Right ventricle myocardium superior (tissue), 1 donor: ENCODE measurements at regions not wholly inside any gene's neighbourhood (a gene's known extent, or its start where the extent isn't known, plus 50 kb on each side); places are given as distances from the start of the nearest gene placed in this dataset.

Source experiments
- ATAC-seq: fragments of 200-7000 bp; cut with Tn5 transposase; one replicate; pipeline ENCODE4 v1.9.1; 2020; ENCODE audit warnings: mild to moderate bottlenecking; ENCODE audit not compliant: poor library complexity
- DNase-seq: peaks from one replicate; pipeline ENCODE4 v3.0.0-alpha.2; 2020
- intact Hi-C: fragments of 100-400 bp; cut with DNase I; formaldehyde crosslinking; loops from one replicate; pipeline ENCODE4 v1.11.2; 2022
- donor health status: DM: no; HTN: yes; CAD: no; lungs with severe emphysema.

GRCh38 chr3:75983111-75983510, 197.8 kb upstream of the ZNF717 start:
- DNase-seq (no peak), ATAC-seq (no peak)
- intact Hi-C loops = no loop called here

GRCh38 chr3:75983609-75984290, 198.4 kb upstream of the ZNF717 start:
- no peak for ATAC-seq
- DNase-seq = no peak
- intact Hi-C loops = no loop called here

DNA sequence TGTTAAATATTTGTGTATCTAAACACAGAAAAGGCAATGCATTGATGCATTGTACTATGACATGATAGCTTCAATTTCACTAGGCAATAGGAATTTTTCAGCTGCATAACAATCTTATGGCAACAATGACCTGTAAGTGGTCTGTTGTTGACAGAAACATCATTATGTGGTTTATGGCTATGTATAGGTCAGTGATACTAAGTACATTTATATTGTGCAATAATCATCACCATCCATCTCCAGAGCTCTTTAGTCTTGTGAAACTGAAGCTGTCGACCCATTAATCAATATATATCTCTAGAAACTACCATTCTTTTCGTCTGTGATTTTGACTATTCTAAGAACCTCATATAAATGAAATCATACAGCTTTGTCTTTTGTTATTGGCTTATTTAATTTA, 200.1 kb upstream of the ZNF717 start:
- intact Hi-C loops = no loop called here
- ATAC-seq (no peak), DNase-seq (no peak)

- peak; percentile 91 for ATAC-seq
- intact Hi-C loops = no loop called here
- DNase-seq = no peak
Measured at GRCh38 chr3:76010252-76010651, 224.9 kb upstream of the ZNF717 start.

GRCh38 chr3:76011121-76011520, 225.8 kb upstream of the ZNF717 start:
- DNase-seq = no peak
- peak; percentile 73 for ATAC-seq
- intact Hi-C loops = no loop called here

- intact Hi-C loops = no loop called here
- DNase-seq (no peak), ATAC-seq (no peak)
Measured at GRCh38 chr3:76015496-76015895, 230.1 kb upstream of the ZNF717 start.

GRCh38 chr3:76016111-76016510, 230.8 kb upstream of the ZNF717 start:
- ATAC-seq = no peak
- no peak for DNase-seq
- intact Hi-C loops = no loop called here

GRCh38 chr3:76016769-76017439, 231.6 kb upstream of the ZNF717 start:
- DNase-seq (no peak), ATAC-seq (no peak)
- intact Hi-C loops = no loop called here

- ATAC-seq = no peak
- intact Hi-C loops = no loop called here
Measured at GRCh38 chr3:76021376-76021775, 236.0 kb upstream of the ZNF717 start.

DNA sequence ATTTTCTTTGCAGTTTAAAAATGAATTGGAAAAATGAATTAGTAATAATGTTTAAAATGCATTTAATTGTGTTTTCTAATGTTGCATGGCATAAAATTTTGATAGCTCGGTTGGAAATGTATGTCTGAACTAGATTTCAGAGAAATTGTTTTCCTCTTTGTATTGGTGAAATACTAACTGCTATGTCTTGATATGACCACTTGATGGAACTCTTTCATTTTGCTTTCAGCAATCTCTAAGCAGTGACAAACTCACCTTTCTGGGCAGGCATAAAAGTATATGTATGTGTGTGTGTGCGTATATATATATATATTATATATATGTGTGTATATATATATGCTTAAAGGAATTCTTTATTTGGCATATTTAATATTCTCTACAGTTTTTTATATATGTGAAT, 239.3 kb upstream of the ZNF717 start:
- ATAC-seq (no peak), DNase-seq (no peak)
- intact Hi-C loops = no loop called here

More at GRCh38 chr3:76021376-76021775, 236.0 kb upstream of the ZNF717 start:
- DNase-seq = no peak

GRCh38 chr3:76025561-76025960, 240.2 kb upstream of the ZNF717 start:
- DNase-seq (no peak), ATAC-seq (no peak)
- intact Hi-C loops = no loop called here

DNA sequence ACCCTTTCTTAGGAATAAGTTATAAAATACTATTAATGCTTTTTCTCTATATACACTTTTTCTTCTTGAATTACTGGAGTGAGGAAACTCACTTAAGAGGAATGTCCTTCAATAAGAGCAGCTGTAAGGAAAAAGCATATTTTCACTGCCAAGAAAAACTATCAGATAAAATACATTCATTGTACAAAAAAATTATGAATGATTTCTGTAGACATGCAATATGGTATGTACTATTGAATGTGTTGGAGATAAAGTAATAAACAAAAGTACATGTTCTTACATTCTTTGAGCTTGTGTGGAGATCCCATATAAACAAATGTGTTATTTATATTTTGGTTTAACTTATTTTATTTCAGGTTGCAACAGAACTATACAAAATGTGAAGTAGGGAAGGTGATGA, 241.0 kb upstream of the ZNF717 start:
- intact Hi-C loops = no loop called here

DNA sequence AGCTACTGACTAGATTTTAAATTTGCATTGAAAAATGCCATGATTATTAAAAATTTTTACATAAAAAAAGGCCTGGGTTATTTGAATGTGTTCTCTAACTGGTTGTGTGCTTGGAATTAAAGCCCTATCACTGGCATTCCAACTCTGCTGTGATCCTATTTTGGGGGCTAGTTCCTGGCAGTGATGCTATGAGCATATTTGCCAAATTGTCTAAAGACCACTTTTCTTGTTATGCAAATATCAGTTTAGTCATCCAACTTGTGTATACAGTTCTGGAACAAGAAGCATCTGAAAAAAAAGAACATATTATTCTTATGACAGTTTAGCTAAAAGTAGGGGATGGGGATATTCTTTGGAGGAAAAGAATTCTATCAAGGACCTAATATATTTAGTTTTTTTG, 243.4 kb upstream of the ZNF717 start:
- intact Hi-C loops = no loop called here
- DNase-seq (no peak), ATAC-seq (no peak)

More for the DNA sequence above, 241.0 kb upstream of the ZNF717 start:
- DNase-seq (no peak), ATAC-seq (no peak)

DNA sequence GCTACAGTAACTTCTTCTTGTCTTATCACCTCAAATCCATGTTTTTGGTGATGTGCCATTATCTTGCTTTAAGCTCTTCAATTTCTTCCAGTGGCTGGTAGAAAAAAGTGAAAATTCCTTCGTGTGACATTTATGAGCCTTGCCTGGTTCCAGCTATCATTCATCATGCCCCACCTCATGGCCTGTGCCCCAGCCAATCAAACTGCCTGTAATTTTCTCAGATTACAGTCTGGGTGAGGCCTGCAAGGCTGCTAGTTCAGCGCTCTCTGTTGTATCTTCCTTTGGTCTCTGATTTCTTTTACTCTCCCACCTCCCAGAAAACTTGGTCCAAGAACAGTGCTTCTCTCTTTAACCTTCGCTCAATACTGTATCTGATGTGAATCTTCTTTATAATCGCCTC, 249.3 kb upstream of the ZNF717 start:
- intact Hi-C loops = no loop called here
- DNase-seq = no peak
- no peak for ATAC-seq

GRCh38 chr3:76035117-76035516, 249.8 kb upstream of the ZNF717 start:
- DNase-seq (no peak), ATAC-seq (no peak)
- intact Hi-C loops = no loop called here

DNA sequence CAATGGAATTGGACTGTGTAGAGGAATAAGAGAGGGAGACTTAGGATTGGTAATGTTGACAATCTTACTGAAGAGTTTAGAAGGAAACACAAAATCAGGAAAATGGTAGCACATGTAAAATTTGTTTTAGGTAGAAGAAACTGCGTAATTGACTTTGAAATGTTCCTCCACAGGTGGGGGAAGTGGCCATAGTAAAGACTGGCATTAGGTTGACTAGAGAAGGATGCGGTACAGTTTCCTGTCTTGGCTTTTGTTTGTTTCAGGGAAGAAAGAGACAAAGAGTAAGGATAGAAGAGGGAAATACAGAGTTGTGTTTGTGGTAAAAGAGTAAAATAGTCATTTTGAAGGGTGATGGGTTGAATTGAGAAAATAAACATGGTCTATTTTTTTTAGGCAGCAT, 253.6 kb upstream of the ZNF717 start:
- intact Hi-C loops = no loop called here
- ATAC-seq (no peak), DNase-seq (no peak)

DNA sequence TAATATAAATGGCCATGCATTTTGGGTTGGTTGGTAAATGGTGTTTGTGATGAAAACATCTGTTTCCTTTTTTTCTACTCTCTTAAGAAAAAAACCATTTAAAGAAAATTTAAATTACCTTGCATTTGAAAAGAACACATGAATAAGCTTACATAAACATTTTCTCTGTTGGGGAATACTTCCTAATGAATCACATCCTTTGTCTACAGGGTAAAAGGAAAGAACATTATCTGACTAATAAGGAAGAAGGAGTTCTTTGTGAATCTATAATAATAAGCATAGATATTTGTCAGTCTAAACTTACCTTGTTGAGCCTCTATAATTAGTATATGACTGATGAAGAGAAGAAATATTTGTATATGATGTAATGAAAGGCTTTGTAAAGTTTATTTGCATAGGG, 254.1 kb upstream of the ZNF717 start:
- ATAC-seq (no peak), DNase-seq (no peak)
- intact Hi-C loops = no loop called here

DNA sequence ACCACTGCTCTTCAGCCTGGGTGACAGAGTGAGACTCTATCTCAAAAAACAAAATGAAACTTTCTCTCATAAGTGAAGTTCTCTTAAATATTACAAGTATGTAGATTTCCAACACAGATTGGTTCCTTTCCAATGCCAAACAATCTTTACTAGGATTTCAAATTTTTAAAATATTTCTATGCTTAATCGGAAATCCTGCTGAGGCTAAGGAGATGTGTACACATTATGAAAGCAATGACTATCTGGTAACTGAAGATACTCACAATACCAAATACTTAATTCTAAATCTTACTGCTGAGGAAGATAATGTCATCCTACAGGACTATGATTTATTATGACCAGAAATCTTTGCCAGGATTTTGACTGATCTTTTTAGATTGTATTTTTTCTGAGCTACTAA, 255.6 kb upstream of the ZNF717 start:
- DNase-seq (no peak), ATAC-seq (no peak)
- intact Hi-C loops = no loop called here

DNA sequence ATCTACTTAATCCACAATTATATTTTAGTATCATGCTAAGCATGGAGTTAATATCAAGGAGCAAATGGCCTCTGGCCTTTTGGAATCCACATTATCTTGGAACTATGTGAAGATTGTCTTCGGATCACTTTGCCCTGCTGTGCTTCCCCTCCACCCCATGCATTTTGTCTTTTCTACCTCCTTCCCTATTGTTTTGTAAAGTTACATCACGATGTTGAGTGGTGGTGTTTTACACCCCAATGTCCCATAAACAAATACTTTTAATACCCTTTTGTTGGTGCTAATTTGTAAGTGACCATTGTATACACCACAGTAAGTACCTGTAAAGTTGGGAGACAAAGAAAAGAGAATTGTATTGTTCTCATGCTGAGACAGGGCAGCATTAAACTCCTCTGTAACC, 258.4 kb upstream of the ZNF717 start:
- intact Hi-C loops = no loop called here
- DNase-seq (no peak), ATAC-seq (no peak)
